Tibial artery (tissue), 4 donors: ENCODE measurements at regions not wholly inside any gene's neighbourhood (a gene's known extent, or its start where the extent isn't known, plus 50 kb on each side); places are given as distances from the start of the nearest gene placed in this dataset.

Experiments
- DNase-seq, 2 donors: peaks; one replicate each; pipeline ENCODE4 v3.0.0-alpha.2; 2019
- H3K27ac ChIP-seq, 2 donors: fragments of 200-600 bp; sonication (generic) in 1 of 2; 1 replicate in 1 of 2; 2 replicates in 1 of 2; pipeline ENCODE4 v1.5.1; 2018 to 2019; ENCODE audit warnings: mild to moderate bottlenecking in 1 of 2
- H3K27me3 ChIP-seq, 2 donors: fragments of 200-600 bp; sonication (generic) in 1 of 2; one replicate each; pipeline versions ENCODE4 v1.5.1 to v1.6.0; 2016 to 2019
- H3K36me3 ChIP-seq, 3 donors: fragments of 200-600 bp; sonication (generic) in 2 of 3; one replicate each; pipeline ENCODE4 v1.5.1; 2016 to 2019; ENCODE audit warnings: mild to moderate bottlenecking in 2 of 3
- H3K4me1 ChIP-seq, 4 donors: fragments of 200-600 bp; sonication (generic) in 2 of 4; 1 replicate in 3 of 4; 2 replicates in 1 of 4; pipeline ENCODE4 v1.5.1; 2016 to 2019
- H3K4me3 ChIP-seq, 2 donors: fragments of 200-600 bp; sonication (generic) in 1 of 2; 1 replicate in 1 of 2; 2 replicates in 1 of 2; pipeline ENCODE4 v1.5.1; 2018 to 2019; ENCODE audit warnings: mild to moderate bottlenecking in 2 of 2
- H3K9me3 ChIP-seq, 3 donors: fragments of 200-600 bp; sonication (generic) in 1 of 3; one replicate each; pipeline ENCODE4 v1.5.1; 2016 to 2019
- CTCF ChIP-seq, 2 experiments: fragments of 200-600 bp in 1 of 2; fragments of 450-650 bp in 1 of 2; IDR thresholded peaks; one replicate each; pipeline ENCODE4 v1.5.1; 2017 to 2019; ENCODE audit warnings: antibody characterized with exemption in 2 of 2, mild to moderate bottlenecking in 1 of 2, moderate library complexity in 1 of 2
- intact Hi-C: fragments of 100-400 bp; cut with DNase I; formaldehyde crosslinking; loops from one replicate; pipeline ENCODE4 v1.15.0; 2023; ENCODE audit warnings: low total_unique reads

- Histone ChIP-seq H3K36me3 (no peaks in the 10 kb centered on the region), H3K27ac (no peak overlapping the region), H3K27me3 (no peaks in the 10 kb centered on the region), H3K4me1 (no peaks in the 10 kb centered on the region), H3K9me3 (no peaks in the 10 kb centered on the region), H3K4me3 (no peak overlapping the region)
- intact Hi-C loops, result no loop called here
- no peak for TF ChIP-seq CTCF (IDR thresholded peaks at IDR 0.05)
- no peak for DNase-seq
Measured at GRCh38 chr12:125776212-125776611, 711.0 kb downstream of the AACS start.

GRCh38 chr12:125786143-125786542 is 720.9 kb downstream of the AACS start:
- Histone ChIP-seq H3K4me3 (no peak overlapping the region), H3K27ac (no peak overlapping the region), H3K4me1 (no peaks in the 10 kb centered on the region), H3K9me3 (no peaks in the 10 kb centered on the region), H3K36me3 (no peaks in the 10 kb centered on the region), H3K27me3 (no peaks in the 10 kb centered on the region)
- no peak for DNase-seq
- intact Hi-C loops, result no loop called here
- no peak for TF ChIP-seq CTCF (IDR thresholded peaks at IDR 0.05)

- intact Hi-C loops, result no loop called here
- DNase-seq, result no peak
- H3K36me3 ChIP-seq, result no peaks in the 10 kb centered on the region
- no peaks in the 10 kb centered on the region for H3K27me3 ChIP-seq
- H3K27ac ChIP-seq, result no peak overlapping the region
- TF ChIP-seq CTCF (IDR thresholded peaks at IDR 0.05), result no peak
- H3K4me1 ChIP-seq, result no peaks in the 10 kb centered on the region
- no peak overlapping the region for H3K4me3 ChIP-seq
- H3K9me3 ChIP-seq, result no peaks in the 10 kb centered on the region
Measured at GRCh38 chr12:125794401-125794800, 729.2 kb downstream of the AACS start.

GRCh38 chr12:125797421-125798175 is 732.4 kb downstream of the AACS start:
- intact Hi-C loops, result no loop called here
- H3K4me1 ChIP-seq, result no peaks in the 10 kb centered on the region
- DNase-seq, result no peak
- no peak for TF ChIP-seq CTCF (IDR thresholded peaks at IDR 0.05)
- no peak overlapping the region for H3K27ac ChIP-seq
- H3K9me3 ChIP-seq, result no peaks in the 10 kb centered on the region
- no peaks in the 10 kb centered on the region for H3K36me3 ChIP-seq
- H3K27me3 ChIP-seq, result no peaks in the 10 kb centered on the region
- H3K4me3 ChIP-seq, result no peak overlapping the region

GRCh38 chr12:125804660-125805059 is 739.4 kb downstream of the AACS start:
- Histone ChIP-seq H3K36me3 (no peaks in the 10 kb centered on the region), H3K27me3 (no peaks in the 10 kb centered on the region), H3K4me1 (no peaks in the 10 kb centered on the region), H3K4me3 (no peak overlapping the region), H3K9me3 (no peaks in the 10 kb centered on the region), H3K27ac (no peak overlapping the region)
- intact Hi-C loops, result no loop called here
- no peak for TF ChIP-seq CTCF (IDR thresholded peaks at IDR 0.05)
- DNase-seq, result no peak
